Inferior parietal cortex (tissue), 1 donor: ENCODE measurements at regions not wholly inside any gene's neighbourhood (a gene's known extent, or its start where the extent isn't known, plus 50 kb on each side); places are given as distances from the start of the nearest gene placed in this dataset.

ENCODE experiments used
- DNase-seq: peaks from one replicate; pipeline ENCODE4 v3.0.0-alpha.2; 2016; ENCODE audit errors: extremely low spot score

GRCh38 chr16:74232806-74233465 is 63.7 kb upstream of the PSMD7 start:
- no peak for DNase-seq

GRCh38 chr16:74230126-74230525 is 66.5 kb upstream of the PSMD7 start:
- DNase-seq = no peak

GRCh38 chr16:74226338-74226954 is 70.2 kb upstream of the PSMD7 start:
- DNase-seq = peak; percentile 33

- no peak for DNase-seq
Observed at GRCh38 chr16:74224828-74225612, 71.6 kb upstream of the PSMD7 start.

GRCh38 chr16:74221828-74222227 is 74.8 kb upstream of the PSMD7 start:
- no peak for DNase-seq

- DNase-seq = no peak
Observed at GRCh38 chr16:74219706-74220105, 76.9 kb upstream of the PSMD7 start.

GRCh38 chr16:74218871-74219270 is 77.7 kb upstream of the PSMD7 start:
- DNase-seq = no peak

GRCh38 chr16:74216319-74216718 is 80.3 kb upstream of the PSMD7 start:
- DNase-seq = no peak

GRCh38 chr16:74215249-74215648 is 81.4 kb upstream of the PSMD7 start:
- DNase-seq = no peak

GRCh38 chr16:74213372-74213771 is 83.2 kb upstream of the PSMD7 start:
- DNase-seq = no peak

GRCh38 chr16:74210245-74210644 is 86.4 kb upstream of the PSMD7 start:
- DNase-seq = no peak

- no peak for DNase-seq
Observed at GRCh38 chr16:74202009-74202408, 94.6 kb upstream of the PSMD7 start.

- no peak for DNase-seq
Observed at GRCh38 chr16:74201576-74201975, 95.0 kb upstream of the PSMD7 start.

GRCh38 chr16:74200921-74201320 is 95.7 kb upstream of the PSMD7 start:
- no peak for DNase-seq

- DNase-seq = no peak
Observed at GRCh38 chr16:74199842-74200124, 96.8 kb upstream of the PSMD7 start.

- no peak for DNase-seq
Observed at GRCh38 chr16:74199066-74199841, 97.4 kb upstream of the PSMD7 start.

- DNase-seq = no peak
Observed at GRCh38 chr16:74192281-74192797, 104.3 kb upstream of the PSMD7 start.

- no peak for DNase-seq
Observed at GRCh38 chr16:74190292-74190691, 106.3 kb upstream of the PSMD7 start.

GRCh38 chr16:74188856-74189255 is 107.8 kb upstream of the PSMD7 start:
- DNase-seq = no peak

- DNase-seq = no peak
Observed at GRCh38 chr16:74186561-74186971, 110.0 kb upstream of the PSMD7 start.

GRCh38 chr16:74184839-74185238 is 111.8 kb upstream of the PSMD7 start:
- DNase-seq = no peak
